ENCODE measurements at regions not wholly inside any gene's neighbourhood (a gene's known extent, or its start where the extent isn't known, plus 50 kb on each side); places are given as distances from the start of the nearest gene placed in this dataset.

GRCh38 chr1:185500001-185500626 is 183.1 kb upstream of the IVNS1ABP start (continued):
- TF ChIP-seq MLXIP (CRISPR knock-in tag; IDR thresholded peaks at IDR 0.05; ENCODE audit: borderline replicate concordance) (no peak), ZFP90 (CRISPR knock-in tag; IDR thresholded peaks at IDR 0.05; ENCODE audit: borderline replicate concordance) (no peak), ZKSCAN1 (IDR thresholded peaks at IDR 0.05; ENCODE audit: low read length) (no peak), JARID2 (CRISPR knock-in tag; IDR thresholded peaks at IDR 0.05; ENCODE audit: insufficient replicate concordance) (no peak), ZNF205 (CRISPR knock-in tag; IDR thresholded peaks at IDR 0.05) (no peak), ZFP62 (CRISPR knock-in tag; IDR thresholded peaks at IDR 0.05) (no peak), SALL1 (CRISPR knock-in tag; IDR thresholded peaks at IDR 0.05) (no peak), ATF7-NPFF (CRISPR knock-in tag; IDR thresholded peaks at IDR 0.05; ENCODE audit: low read depth) (no peak), HDAC6 (IDR thresholded peaks at IDR 0.05; ENCODE audit: low read depth, low read length) (no peak), HES4 (CRISPR knock-in tag; IDR thresholded peaks at IDR 0.05; ENCODE audit: borderline replicate concordance) (no peak)

GRCh38 chr1:185498207-185498606 is 181.2 kb upstream of the IVNS1ABP start:
- H3K4me3 ChIP-seq (replicated peaks in 1 of 3; ENCODE audit: insufficient read depth in 1 of 3, low read depth in 2 of 3, low read length in 3 of 3), result no peak overlapping the region
- no peaks in the 10 kb centered on the region for H3K4me1 ChIP-seq (ENCODE audit: insufficient read depth, low read length)
- in situ Hi-C loops (cut with HindIII; ENCODE audit: extremely low pct_ligation_motif_present, low pct_unique_long_range_greater_than_20kb), result no loop called here
- no TSS peak for BruUV-seq (replicated peaks)
- intact Hi-C loops (cut with micrococcal nuclease; ENCODE audit: unreplicated experiment), result no loop called here
- no peak overlapping the region for H3K4me2 ChIP-seq (ENCODE audit: low read depth, low read length)
- POLR2A ChIA-PET, result no interaction called here
- H3K27ac ChIP-seq (ENCODE audit: extremely low read length, insufficient read depth, low read length), result no peak overlapping the region
- H3K9ac ChIP-seq (ENCODE audit: insufficient read depth, low read depth, low read length), result no peak overlapping the region
- DNase-seq (ENCODE audit: low spot score) (no peak), ATAC-seq (no peak), FAIRE-seq (no peak)
- no peak for TF ChIP-seq ZNF629 (CRISPR knock-in tag; conservative IDR thresholded peaks at IDR 0.05)
- no peak for TF ChIP-seq JDP2 (CRISPR knock-in tag; IDR thresholded peaks at IDR 0.05; ENCODE audit: borderline replicate concordance)
- TF ChIP-seq BATF2 (CRISPR knock-in tag; IDR thresholded peaks at IDR 0.05), result no peak
- TF ChIP-seq USF2 (IDR thresholded peaks at IDR 0.05; ENCODE audit: low read depth, low read length), result no peak
- no peak for TF ChIP-seq USF2 (CRISPR knock-in tag; IDR thresholded peaks at IDR 0.05; ENCODE audit: borderline replicate concordance)
- no peak for TF ChIP-seq THAP7 (CRISPR knock-in tag; IDR thresholded peaks at IDR 0.05)
- no peak overlapping the region for H2AFZ ChIP-seq (ENCODE audit: low read length)
- CTCF ChIA-PET (ENCODE audit: low intra/inter-chr PET ratio, low total read pairs), result no interaction called here
- 23% methylated on average over 2 of the region's 2 CpGs for WGBS (ENCODE audit: low lambda C conversion rate)
- H3K36me3 ChIP-seq (replicated peaks in 1 of 2; ENCODE audit: control insufficient read depth in 1 of 2, insufficient read depth in 2 of 2, low read length in 2 of 2), result no peaks in the 10 kb centered on the region
- H4K20me1 ChIP-seq (ENCODE audit: insufficient read depth, low read length), result no peaks in the 10 kb centered on the region
- H3K27me3 ChIP-seq (ENCODE audit: control insufficient read depth in 1 of 2, insufficient read depth in 2 of 2, low read length in 2 of 2), result no peaks in the 10 kb centered on the region; a peak in 1 of 5 replicates
- H3K9me3 ChIP-seq (ENCODE audit: low read length), result no peaks in the 10 kb centered on the region
- no peaks in the 10 kb centered on the region for H3K79me2 ChIP-seq (ENCODE audit: insufficient read depth, low read length)
